Activated CD4-positive, alpha-beta T cell treated with anti-CD3 and anti-CD28 coated beads, Interleukin-2, amount 10 ng/mL, durations not matched to agents 24 days and 14 days (primary cell): ENCODE measurements at regions not wholly inside any gene's neighbourhood (a gene's known extent, or its start where the extent isn't known, plus 50 kb on each side); places are given as distances from the start of the nearest gene placed in this dataset.
"Not testable (repeated sequence)": the region's sequence is repeated elsewhere in the genome, so short reads cannot be mapped to it uniquely, and the experiment has no call there.

Source experiments
- DNase-seq: peaks from one replicate; pipeline ENCODE4 v3.0.0; 2022
- H3K27ac Mint-ChIP-seq: one replicate; pipeline ENCODE4 v1.8.0; 2022; ENCODE audit warnings: mild to moderate bottlenecking, mixed read lengths
- H3K27me3 Mint-ChIP-seq: one replicate; pipeline ENCODE4 v1.8.0; 2022; ENCODE audit warnings: mixed read lengths
- H3K36me3 Mint-ChIP-seq: one replicate; pipeline ENCODE4 v1.8.0; 2022; ENCODE audit warnings: low read depth, mild to moderate bottlenecking, mixed read lengths
- H3K4me1 Mint-ChIP-seq: one replicate; pipeline ENCODE4 v1.8.0; 2021; ENCODE audit warnings: mixed read lengths
- H3K4me3 Mint-ChIP-seq: one replicate; pipeline ENCODE4 v1.8.0; 2022; ENCODE audit warnings: mild to moderate bottlenecking, moderate library complexity, mixed read lengths
- H3K9me3 Mint-ChIP-seq: one replicate; pipeline ENCODE4 v1.8.0; 2021; ENCODE audit warnings: mixed read lengths
- intact Hi-C: fragments of 100-400 bp; cut with micrococcal nuclease; formaldehyde crosslinking; loops from one replicate; pipeline ENCODE4 v1.15.1; 2023

GRCh38 chr13:50256536-50257321, 241.5 kb downstream of the KCNRG start:
- peak overlapping the region; percentile 34 for H3K4me3 Mint-ChIP-seq
- H3K9me3 Mint-ChIP-seq, H3K36me3 Mint-ChIP-seq: not testable (repeated sequence)
- DNase-seq, result peak; percentile 50
- peak overlapping the region; percentile 61 for H3K27ac Mint-ChIP-seq
- intact Hi-C loops, result loop anchor here (1.0 to 5.0 kb wide), 2 partner anchors 34 to 111 kb away; no protein-coding TSS in a partner anchor
- peaks cover 52% of the 10 kb centered on the region for H3K27me3 Mint-ChIP-seq
- H3K4me1 Mint-ChIP-seq, result peaks cover 22% of the 10 kb centered on the region

- Mint-ChIP-seq H3K36me3 (peaks cover 1% of the 10 kb centered on the region), H3K27ac (no peak overlapping the region), H3K9me3 (peaks cover 4% of the 10 kb centered on the region), H3K4me3 (no peak overlapping the region), H3K4me1 (peaks cover 22% of the 10 kb centered on the region), H3K27me3 (peaks cover 48% of the 10 kb centered on the region)
- intact Hi-C loops, result loop anchor here (1.0 to 5.0 kb wide), 2 partner anchors 35 to 110 kb away; no protein-coding TSS in a partner anchor
- no peak for DNase-seq
Measured at GRCh38 chr13:50257646-50258045, 242.4 kb downstream of the KCNRG start.

DNA sequence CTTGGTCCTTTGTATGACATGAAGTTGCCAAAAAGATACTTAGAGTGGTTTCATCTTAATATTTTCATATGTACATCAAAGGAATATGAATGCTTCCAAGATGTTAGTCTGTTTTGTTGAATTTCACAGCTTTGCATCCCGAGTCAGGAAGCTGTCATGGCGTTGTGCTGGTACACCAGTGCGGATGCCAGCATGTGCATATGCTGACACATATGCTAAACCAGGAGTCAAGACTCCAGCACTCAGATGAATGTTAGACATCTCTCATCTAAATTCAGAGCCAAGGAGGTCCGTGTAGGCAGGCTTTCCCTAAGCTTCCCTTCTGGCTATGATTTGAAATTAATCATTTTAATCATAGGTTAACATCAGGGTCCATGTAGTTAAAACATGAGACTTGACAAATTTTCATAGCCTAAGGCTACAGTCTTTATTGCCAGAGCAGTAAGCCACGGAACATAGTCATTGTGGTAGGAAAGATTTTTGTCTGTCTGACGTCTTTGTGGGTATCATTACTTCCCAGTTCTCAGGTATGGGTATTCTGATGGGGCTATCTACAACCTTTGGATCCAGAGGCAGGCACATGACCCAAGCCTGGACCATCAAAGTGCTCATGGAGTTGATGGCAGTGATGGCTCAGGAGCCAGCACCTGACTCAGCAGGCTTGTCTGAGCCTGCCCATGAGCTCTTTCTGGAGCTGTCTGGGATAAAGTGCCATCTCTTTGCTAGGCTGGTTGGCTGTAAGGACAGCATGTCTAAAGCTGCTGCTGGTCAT, 246.1 kb downstream of the KCNRG start:
- Mint-ChIP-seq H3K9me3 (no peaks in the 10 kb centered on the region), H3K4me3 (no peak overlapping the region), H3K27me3 (peaks cover 50% of the 10 kb centered on the region), H3K36me3 (peaks cover 1% of the 10 kb centered on the region), H3K4me1 (peaks cover 14% of the 10 kb centered on the region), H3K27ac (no peak overlapping the region)
- DNase-seq, result no peak
- intact Hi-C loops, result no loop called here

DNA sequence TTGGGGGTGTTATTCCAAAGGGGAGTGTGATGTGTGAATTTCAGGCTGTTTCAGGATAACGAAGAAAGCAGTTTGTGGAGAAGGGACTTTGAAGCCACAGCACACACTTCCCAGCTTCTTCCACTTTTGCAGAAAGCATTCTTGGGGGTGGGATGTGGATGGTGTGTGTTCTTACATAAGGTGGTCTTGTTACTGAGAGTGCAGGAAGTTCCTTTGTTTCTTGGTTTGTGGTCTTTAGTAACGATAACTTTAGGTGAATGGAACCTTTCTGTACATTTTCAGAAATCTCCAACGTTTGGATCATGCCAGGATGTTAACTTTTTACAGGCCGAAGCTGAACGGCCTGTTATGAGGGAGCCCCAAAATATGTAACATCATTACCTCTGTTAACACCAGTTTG, 251.8 kb downstream of the KCNRG start:
- intact Hi-C loops, result no loop called here
- no peak for DNase-seq
- no peak overlapping the region for H3K4me3 Mint-ChIP-seq
- H3K9me3 Mint-ChIP-seq, result peaks cover 8% of the 10 kb centered on the region
- no peak overlapping the region for H3K27ac Mint-ChIP-seq
- H3K27me3 Mint-ChIP-seq, result peaks cover 46% of the 10 kb centered on the region
- no peaks in the 10 kb centered on the region for H3K36me3 Mint-ChIP-seq
- no peaks in the 10 kb centered on the region for H3K4me1 Mint-ChIP-seq

- Mint-ChIP-seq H3K4me3 (no peak overlapping the region), H3K36me3 (no peaks in the 10 kb centered on the region)
- intact Hi-C loops, result no loop called here
Measured at GRCh38 chr13:50267917-50268316, 252.7 kb downstream of the KCNRG start.

DNA sequence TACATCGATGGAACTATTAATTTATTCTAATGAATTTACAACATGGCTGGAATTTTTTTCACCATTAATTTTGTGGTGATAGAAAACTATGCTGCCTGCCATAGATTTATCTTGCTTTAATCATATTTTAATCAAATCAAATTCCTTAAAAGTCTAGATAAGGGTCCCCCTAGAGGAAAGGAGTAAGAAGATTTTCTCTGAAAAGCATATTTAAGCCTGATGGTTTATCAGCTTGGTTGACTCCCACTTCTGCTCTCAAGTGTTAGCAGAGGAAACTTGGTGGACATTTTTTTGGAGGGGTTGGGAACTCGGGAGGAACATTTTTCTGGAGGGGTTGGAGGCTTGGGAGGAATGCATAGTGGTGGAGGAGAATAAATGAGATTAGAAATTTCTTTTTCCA, 253.3 kb downstream of the KCNRG start:
- intact Hi-C loops, result no loop called here
- H3K4me3 Mint-ChIP-seq, result no peak overlapping the region
- no peaks in the 10 kb centered on the region for H3K36me3 Mint-ChIP-seq
- no peaks in the 10 kb centered on the region for H3K4me1 Mint-ChIP-seq
- no peak overlapping the region for H3K27ac Mint-ChIP-seq
- no peak for DNase-seq
- H3K9me3 Mint-ChIP-seq, result peaks cover 11% of the 10 kb centered on the region
- peaks cover 45% of the 10 kb centered on the region for H3K27me3 Mint-ChIP-seq

More at GRCh38 chr13:50267917-50268316, 252.7 kb downstream of the KCNRG start:
- Mint-ChIP-seq H3K27me3 (peaks cover 50% of the 10 kb centered on the region), H3K4me1 (no peaks in the 10 kb centered on the region), H3K27ac (no peak overlapping the region), H3K9me3 (peaks cover 11% of the 10 kb centered on the region)
- DNase-seq, result no peak

DNA sequence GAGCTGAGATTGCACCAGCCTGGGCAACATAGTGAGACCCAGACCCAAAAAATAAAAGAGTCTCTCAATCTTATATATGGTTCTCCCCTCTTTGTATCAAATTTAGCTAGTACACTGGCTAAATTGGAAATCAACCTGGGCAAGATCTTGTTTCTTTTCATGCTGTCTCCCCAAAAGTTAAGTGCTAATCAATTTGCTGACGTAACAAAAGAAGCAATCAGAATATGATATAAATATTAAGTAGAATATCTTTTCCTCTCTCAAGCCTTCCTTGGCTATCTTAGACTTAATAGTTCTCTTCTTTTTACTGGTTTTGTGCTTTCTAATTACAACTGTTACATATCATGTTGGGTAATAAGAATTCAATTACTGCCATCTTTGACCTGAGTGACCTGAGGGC, 258.9 kb downstream of the KCNRG start:
- intact Hi-C loops, result no loop called here
- Mint-ChIP-seq H3K9me3 (peaks cover 11% of the 10 kb centered on the region), H3K36me3 (no peaks in the 10 kb centered on the region), H3K27ac (no peak overlapping the region), H3K4me3 (no peak overlapping the region), H3K27me3 (peaks cover 39% of the 10 kb centered on the region), H3K4me1 (no peaks in the 10 kb centered on the region)
- no peak for DNase-seq

- H3K27me3 Mint-ChIP-seq, result peaks cover 38% of the 10 kb centered on the region
- DNase-seq, result no peak
- H3K36me3 Mint-ChIP-seq, result no peaks in the 10 kb centered on the region
- peaks cover 11% of the 10 kb centered on the region for H3K9me3 Mint-ChIP-seq
- intact Hi-C loops, result no loop called here
- H3K27ac Mint-ChIP-seq, result no peak overlapping the region
- no peaks in the 10 kb centered on the region for H3K4me1 Mint-ChIP-seq
- H3K4me3 Mint-ChIP-seq, result no peak overlapping the region
Measured at GRCh38 chr13:50275392-50276063, 260.3 kb downstream of the KCNRG start.

DNA sequence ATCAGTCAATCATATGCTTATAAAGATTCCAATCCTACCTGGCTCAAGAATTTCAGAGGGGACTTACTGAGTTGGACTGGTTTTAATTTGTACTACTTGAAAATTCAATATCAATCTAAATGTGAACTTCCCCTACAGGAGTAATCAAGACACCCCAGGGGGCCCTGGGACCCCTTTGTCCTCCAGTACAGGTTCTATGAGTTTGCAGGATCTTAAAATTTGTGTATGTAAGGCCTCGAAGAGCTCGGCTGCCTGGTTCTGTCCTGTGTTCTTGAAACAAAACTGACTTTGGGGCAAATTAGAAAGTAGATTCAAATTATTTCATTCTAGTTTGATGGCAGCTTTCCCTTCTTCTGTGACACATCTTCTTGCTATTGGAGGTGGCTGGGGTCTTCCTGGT, 261.3 kb downstream of the KCNRG start:
- Mint-ChIP-seq H3K27me3 (peaks cover 31% of the 10 kb centered on the region), H3K4me3 (no peak overlapping the region), H3K9me3 (peaks cover 7% of the 10 kb centered on the region), H3K36me3 (no peaks in the 10 kb centered on the region), H3K27ac (no peak overlapping the region), H3K4me1 (no peaks in the 10 kb centered on the region)
- DNase-seq, result no peak
- intact Hi-C loops, result no loop called here

DNA sequence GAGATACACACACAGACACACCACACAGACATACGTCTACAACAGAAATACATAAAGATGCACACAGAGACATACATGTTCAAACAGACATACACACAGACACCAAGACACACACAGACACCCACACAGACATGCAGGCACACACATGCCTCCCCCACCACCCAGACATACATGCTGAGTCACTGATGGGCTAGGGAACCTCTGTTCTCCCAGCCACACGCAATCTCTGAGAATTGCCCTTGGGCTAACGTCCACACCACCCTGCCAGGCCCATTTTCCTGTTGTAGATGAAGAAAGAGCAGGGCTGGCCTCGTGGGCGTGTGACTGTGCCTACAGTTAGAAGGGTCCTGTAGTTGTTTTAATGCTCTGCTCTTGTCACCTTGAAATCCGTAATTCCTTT, 261.9 kb downstream of the KCNRG start:
- Mint-ChIP-seq H3K27me3 (peaks cover 28% of the 10 kb centered on the region), H3K4me1 (no peaks in the 10 kb centered on the region), H3K36me3 (no peaks in the 10 kb centered on the region), H3K4me3 (no peak overlapping the region), H3K27ac (no peak overlapping the region), H3K9me3 (peaks cover 3% of the 10 kb centered on the region)
- DNase-seq, result no peak
- intact Hi-C loops, result no loop called here

DNA sequence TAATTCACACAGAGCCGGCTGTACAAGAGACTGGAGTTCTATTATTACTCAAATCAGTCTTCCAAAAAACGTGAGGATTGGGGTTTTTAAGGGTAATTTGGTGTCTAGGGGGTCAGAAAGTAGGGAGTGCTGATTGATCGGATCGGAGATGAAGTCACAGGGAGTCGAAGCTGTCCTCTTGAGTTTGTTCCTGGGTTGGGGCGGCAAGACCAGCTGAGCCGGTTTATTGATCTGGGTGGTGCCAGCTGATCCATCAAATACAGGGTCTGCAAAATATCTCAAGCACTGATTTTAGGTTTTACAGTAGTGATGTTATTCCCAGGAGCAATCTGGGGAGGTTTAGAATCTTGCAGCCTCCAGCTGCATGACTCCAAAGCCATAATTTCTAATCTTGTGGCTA, 262.7 kb downstream of the KCNRG start:
- Mint-ChIP-seq H3K9me3 (peaks cover 6% of the 10 kb centered on the region), H3K4me1 (no peaks in the 10 kb centered on the region), H3K27ac (no peak overlapping the region), H3K4me3 (no peak overlapping the region), H3K36me3 (no peaks in the 10 kb centered on the region), H3K27me3 (peaks cover 29% of the 10 kb centered on the region)
- DNase-seq, result no peak
- intact Hi-C loops, result no loop called here

GRCh38 chr13:50280441-50280937, 265.2 kb downstream of the KCNRG start:
- H3K4me3 Mint-ChIP-seq, result no peak overlapping the region
- peaks cover 9% of the 10 kb centered on the region for H3K9me3 Mint-ChIP-seq
- H3K27me3 Mint-ChIP-seq, result peaks cover 36% of the 10 kb centered on the region
- H3K36me3 Mint-ChIP-seq, result peaks cover 2% of the 10 kb centered on the region
- intact Hi-C loops, result no loop called here
- no peak for DNase-seq
- H3K27ac Mint-ChIP-seq, result no peak overlapping the region
- peaks cover 13% of the 10 kb centered on the region for H3K4me1 Mint-ChIP-seq

DNA sequence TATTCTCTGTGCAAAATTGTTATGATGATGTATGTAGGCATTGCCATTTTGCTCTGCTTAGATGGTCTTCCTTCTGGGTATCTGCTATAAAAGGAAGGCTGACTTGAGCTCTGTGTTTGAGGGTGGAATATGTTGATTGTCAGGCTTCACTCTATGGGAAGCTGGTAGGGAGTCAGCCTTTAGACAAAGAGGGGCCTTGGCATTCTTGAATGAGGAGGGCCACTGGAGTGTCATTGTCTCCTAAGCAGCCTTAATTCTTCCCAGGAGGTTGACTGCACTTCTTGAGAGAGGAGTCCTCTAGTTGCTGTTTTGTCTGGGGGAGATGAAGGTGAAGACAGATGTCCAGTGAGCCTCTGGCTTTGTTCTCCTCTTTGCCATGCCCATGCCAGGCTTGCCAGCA, 266.8 kb downstream of the KCNRG start:
- no peak overlapping the region for H3K4me3 Mint-ChIP-seq
- intact Hi-C loops, result no loop called here
- peaks cover 2% of the 10 kb centered on the region for H3K36me3 Mint-ChIP-seq
- peaks cover 13% of the 10 kb centered on the region for H3K4me1 Mint-ChIP-seq
- peaks cover 9% of the 10 kb centered on the region for H3K9me3 Mint-ChIP-seq
- no peak overlapping the region for H3K27ac Mint-ChIP-seq
- DNase-seq, result no peak
- peaks cover 35% of the 10 kb centered on the region for H3K27me3 Mint-ChIP-seq

DNA sequence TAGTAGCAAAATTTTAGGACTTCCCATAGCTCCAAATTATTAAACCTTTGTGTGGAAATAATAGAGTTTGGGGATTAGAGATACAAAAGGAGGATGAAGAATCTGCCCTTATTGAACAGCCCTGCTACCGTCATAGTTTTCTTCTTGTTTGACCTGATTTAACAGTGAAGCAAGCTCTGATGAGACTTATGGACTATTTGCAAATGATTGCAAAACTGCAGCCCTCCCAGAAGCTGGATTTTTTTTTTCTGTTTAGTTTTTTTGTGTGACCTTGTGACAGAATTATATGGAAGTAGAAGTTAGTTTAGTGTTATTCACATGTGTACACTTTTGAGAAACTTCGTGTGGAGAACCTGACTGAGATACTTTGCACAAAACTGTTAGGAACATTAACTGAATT, 267.8 kb downstream of the KCNRG start:
- intact Hi-C loops, result no loop called here
- peaks cover 2% of the 10 kb centered on the region for H3K36me3 Mint-ChIP-seq
- H3K4me3 Mint-ChIP-seq, result no peak overlapping the region
- H3K27me3 Mint-ChIP-seq, result peaks cover 34% of the 10 kb centered on the region
- no peak for DNase-seq
- H3K9me3 Mint-ChIP-seq, result peaks cover 9% of the 10 kb centered on the region
- H3K27ac Mint-ChIP-seq, result no peak overlapping the region
- H3K4me1 Mint-ChIP-seq, result peaks cover 13% of the 10 kb centered on the region
